Endothelial cell of hepatic sinusoid (primary cell): ENCODE measurements at regions not wholly inside any gene's neighbourhood (a gene's known extent, or its start where the extent isn't known, plus 50 kb on each side); places are given as distances from the start of the nearest gene placed in this dataset.

Experiments used
- in situ Hi-C: cut with HindIII; loops from 2 replicates; pipeline ENCODE4 v1.10.0; 2017; ENCODE audit warnings: low sequenced_read_pairs

- in situ Hi-C loops, result no loop called here
Observed at GRCh38 chr2:147560810-147561535, 283.9 kb upstream of the ACVR2A start.

DNA sequence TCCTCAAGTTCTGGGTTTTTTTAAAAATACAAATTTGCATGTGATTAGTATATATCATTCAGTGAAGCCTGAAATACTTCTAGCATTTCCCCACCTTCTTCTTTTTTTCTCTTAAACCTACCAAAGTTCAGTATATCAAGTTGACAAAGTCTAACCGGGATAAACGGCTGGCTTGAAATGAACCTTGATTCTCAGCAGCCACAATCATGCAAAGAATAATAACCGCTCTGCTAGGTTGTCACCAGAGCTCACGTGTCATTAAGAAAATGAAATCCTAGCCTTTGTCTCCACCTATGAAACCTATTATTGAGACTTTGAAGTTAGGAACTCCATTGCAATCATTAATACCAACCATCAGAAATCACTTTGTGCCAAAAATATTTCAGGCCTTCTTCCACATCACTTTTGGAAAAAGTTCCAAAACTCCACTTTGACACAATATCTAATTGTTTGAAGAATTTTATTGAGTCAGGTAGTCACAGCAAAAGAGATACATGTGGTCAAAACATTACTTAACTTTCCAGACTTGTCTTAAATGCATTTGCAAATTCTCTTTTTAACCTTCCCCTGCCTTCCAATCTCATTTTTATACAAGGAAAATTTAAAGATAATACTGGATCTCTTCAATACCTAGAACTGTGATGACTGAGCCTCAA, 285.6 kb upstream of the ACVR2A start:
- in situ Hi-C loops, result no loop called here

DNA sequence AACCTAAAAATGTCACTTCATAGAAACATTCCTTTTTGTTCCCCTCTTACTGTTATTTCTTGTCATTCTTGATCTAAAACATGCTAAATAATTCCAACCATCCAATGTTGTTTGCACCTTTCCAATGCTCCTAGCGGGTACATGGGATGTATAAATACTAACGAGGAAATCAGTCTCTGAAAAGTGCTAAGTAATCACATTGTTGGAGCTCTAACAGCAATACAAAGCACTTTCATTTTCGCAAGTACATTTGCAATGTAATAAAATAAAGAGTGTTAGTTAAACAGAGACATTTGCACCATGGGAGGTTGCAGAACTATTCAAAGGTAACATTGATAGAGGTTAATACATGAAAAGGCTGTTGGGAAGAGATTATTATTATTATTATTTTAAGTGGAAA, 286.2 kb upstream of the ACVR2A start:
- in situ Hi-C loops, result no loop called here

DNA sequence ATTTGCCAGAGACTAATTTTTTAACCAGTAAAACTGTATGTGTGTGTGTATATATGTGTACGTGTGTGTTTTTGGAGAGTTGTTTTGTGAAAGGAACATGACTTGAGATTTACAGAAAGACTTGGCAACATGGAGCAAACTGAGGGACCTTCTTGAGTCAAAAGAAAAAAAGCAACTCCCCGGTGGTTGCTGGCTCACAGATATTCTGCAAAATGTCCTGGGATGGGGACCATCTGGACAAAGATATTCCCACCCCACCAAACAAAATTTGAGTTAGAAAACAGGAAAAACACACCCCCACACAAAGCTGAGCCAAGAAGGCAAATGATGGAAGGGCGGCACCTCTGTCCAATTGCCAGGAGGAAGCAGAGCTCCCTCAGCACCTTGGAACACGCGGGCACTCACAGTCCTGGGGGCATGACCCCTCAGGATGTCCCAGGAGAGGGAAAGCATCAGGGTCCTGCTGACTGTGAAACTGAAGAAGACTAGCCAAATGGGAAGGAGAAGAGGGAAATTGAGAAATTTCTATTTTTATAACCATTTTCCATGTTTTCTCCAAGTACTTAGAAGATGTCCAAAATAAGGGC, 290.2 kb upstream of the ACVR2A start:
- in situ Hi-C loops, result no loop called here

DNA sequence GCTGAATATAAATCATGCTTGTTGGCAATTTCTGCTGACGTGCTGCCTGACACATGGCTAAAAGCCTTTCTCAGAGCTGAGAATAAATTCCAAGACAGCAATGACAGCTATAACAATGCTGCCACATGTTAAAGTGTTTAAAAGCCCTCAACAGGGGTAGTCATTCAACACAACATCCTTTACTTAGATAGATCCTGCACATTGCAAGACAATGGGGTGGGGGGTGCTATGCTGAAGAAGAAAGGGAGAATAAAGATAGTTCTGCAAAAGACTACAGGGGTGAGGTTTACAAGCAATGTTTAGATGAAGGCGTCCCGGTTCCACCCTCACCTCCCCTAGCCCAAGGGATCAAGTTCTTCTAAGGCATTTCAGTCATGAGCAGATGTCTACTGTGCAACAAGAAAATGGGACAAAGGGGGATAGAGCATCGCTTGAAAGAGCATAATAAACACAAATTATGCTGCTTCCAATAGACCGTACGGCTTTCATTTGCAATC, 291.0 kb upstream of the ACVR2A start:
- in situ Hi-C loops, result no loop called here

DNA sequence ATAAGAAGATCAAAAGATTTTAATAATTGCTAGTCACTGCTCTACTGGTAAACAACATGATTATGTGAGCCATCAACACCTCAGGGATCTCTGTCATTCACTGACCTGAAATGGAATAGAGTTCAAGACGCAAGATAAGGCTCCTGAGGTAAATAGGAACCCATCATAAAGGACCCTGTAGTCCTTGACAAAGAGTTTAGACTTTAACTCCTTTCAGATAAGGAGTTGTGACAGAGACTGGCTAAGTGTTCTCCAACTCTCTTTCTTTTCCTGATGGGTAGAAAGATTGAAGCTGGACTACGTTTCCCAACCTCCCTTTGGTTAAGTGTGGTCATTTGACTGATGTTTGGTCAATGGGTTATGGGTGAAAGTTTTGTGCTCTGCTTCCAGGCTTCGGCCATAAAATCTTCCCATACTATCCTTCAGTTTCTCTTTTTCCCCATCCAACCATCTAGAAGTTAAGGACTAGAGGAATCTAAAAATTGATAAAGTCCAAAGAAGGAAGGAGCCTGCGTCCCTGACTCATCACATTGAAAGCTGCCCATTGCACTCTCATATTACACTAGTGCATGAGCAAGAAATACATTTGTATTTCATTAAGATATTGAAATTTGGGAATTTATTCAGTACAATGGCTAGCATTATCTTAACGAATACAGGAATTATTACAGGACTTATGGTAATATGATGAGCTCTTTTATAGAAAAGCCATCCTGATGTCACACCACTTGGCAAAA, 293.7 kb upstream of the ACVR2A start:
- in situ Hi-C loops, result no loop called here

DNA sequence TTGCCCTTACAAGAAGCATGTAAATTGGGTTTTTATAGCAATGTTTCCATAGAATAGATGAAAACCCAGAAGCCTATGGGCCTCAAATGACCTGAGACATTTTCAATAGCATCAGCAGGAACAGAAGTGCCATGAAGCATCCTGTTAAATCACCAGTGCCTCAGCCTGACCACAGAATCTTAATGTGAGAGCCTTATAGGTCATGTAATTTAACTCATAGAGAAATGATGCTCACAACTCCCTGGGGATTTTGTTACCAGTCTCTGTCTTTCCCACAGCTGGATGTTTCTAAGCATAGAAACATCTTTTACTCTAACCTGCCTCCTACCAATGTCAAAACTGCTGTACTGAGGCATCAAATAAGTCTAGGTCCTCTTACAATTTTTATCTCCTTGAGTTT, 295.8 kb upstream of the ACVR2A start:
- in situ Hi-C loops, result no loop called here

DNA sequence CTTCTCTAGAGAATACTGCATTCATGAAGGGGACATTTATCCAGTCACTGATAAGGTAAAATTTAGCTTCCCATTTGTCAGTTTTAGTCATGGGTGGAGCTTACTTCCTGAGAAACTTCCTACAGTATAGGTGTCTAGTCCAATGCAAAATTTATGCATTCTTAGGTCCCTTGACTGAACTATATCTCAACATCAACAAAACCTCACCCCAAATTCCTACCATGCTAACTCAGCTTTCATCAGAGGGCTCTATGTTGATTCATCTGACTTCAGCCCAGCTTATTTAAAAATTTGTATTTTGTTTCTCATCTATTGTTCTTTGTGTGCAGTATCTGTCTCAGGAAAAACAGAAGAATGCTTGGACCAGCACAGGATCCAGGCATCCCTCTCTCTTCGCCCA, 296.4 kb upstream of the ACVR2A start:
- in situ Hi-C loops, result no loop called here

DNA sequence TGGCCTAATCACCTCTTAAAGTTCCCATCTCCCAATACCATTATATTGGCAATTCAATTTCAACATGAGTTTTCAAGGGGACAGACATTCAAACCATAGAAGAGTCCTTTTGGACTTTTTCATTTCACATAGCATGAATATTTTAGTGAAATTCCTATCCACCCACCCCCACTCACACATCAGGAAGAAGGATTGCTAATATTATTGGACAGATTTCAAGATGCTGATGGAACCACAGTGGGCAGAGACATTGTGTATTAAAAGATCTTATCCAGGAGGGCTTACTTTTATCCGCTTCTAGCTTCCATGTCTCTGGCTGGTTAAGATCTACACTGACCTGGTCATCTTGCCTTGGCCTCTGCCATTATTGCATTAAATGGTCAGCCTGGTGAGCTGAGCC, 297.4 kb upstream of the ACVR2A start:
- in situ Hi-C loops, result no loop called here

- in situ Hi-C loops, result no loop called here
Observed at GRCh38 chr2:147546109-147546508, 298.7 kb upstream of the ACVR2A start.

DNA sequence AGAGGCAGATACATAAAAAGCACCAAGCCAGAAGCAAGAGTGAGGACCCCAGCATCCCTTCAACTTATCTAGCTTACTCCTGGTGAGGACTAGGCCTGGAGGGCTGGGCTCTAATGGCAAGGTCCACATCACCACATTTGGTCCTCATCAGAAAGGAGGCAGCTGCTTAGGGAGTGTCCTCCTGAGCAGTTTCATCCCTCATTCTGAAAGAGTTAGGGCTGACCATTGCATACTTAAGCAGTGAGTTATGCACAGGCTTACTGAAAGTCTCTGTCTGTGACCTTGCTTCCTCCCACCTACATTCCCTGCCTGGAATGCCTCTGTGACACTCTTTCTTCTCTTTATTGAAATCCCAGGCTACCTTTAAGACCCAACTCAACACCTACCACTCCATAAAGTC, 301.8 kb upstream of the ACVR2A start:
- in situ Hi-C loops, result no loop called here

DNA sequence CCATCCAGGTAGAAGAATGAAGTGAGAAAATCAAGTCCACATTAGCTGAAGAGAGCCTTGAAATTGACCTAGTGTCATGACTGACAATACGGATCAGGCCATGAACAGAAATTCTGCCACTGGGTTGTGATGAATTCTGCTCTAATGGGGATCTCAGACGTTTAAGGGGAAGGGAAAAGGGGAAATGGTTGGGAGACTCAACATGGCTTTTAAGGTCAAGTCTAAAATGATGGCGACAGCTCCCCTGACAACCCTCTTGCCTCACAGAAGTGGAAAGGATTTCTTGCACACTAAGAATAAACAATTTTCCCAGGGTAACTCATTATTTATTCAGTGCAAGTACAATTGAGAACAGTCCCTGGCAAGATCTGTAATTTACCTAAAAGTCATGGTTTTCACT, 302.5 kb upstream of the ACVR2A start:
- in situ Hi-C loops, result no loop called here

DNA sequence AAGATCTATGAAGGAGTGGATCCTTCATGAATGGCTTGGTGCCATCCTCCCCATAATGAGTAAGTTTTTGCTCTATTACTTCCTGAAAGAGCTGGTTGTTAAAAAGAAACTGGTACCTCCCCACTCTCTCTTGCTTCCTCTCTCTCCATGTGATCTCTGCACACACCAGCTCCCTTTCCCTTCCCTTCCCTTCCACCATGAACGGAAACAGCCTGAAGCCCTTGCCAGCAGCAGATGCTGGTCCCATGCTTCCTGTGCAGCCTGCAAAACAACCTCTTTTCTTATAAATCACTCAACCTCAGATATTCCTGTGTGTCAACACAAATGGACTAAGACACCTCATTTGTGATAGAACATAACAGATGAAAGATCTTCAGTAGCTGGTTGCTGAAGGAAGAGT, 303.5 kb upstream of the ACVR2A start:
- in situ Hi-C loops, result no loop called here

- in situ Hi-C loops, result no loop called here
Observed at GRCh38 chr2:147538821-147539220, 306.0 kb upstream of the ACVR2A start.

GRCh38 chr2:147538088-147538487, 306.7 kb upstream of the ACVR2A start:
- in situ Hi-C loops, result no loop called here

- in situ Hi-C loops, result no loop called here
Observed at GRCh38 chr2:147531269-147531668, 313.6 kb upstream of the ACVR2A start.

- in situ Hi-C loops, result no loop called here
Observed at GRCh38 chr2:147530033-147530432, 314.8 kb upstream of the ACVR2A start.

GRCh38 chr2:147525819-147526489, 318.9 kb upstream of the ACVR2A start:
- in situ Hi-C loops, result no loop called here

DNA sequence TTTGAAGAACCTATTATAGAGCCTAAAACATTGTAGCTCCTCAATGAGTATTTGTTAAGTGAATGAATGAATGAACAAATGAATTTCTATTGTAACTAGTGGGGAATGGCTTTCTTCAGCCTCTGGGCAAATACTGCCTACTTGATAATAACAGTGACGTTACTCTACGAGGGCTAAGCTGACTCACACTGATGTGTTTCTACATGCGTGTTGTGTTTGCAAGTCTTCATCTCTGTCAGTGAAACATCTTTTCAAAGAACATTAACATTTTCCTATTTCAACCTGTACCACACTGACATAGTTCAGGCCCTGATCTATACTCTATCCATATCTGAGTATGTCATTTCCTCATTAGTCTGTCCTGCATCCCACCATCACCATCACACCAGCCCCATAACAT, 319.9 kb upstream of the ACVR2A start:
- in situ Hi-C loops, result no loop called here

GRCh38 chr2:147523415-147523814, 321.4 kb upstream of the ACVR2A start:
- in situ Hi-C loops, result no loop called here

DNA sequence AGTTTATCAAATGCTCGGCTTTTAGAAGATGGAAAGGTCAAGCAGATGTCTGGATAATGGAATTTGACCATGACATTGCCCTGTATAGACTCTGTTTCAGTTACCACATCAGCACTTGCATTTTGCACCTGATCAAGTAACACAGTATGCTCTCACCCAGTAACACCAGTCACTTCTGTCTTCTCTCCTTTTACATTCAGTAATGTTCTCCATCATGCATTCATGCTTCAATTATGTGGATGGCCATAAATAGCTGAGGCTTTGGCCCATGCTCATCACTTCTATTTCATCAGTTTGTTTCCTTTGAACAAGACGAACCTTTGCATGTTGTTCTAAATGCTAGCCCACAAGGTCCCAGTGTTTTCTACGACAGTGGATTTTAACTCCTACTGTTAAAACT, 322.9 kb upstream of the ACVR2A start:
- in situ Hi-C loops, result no loop called here
